PC-9 (cell line): ENCODE measurements at regions not wholly inside any gene's neighbourhood (a gene's known extent, or its start where the extent isn't known, plus 50 kb on each side); places are given as distances from the start of the nearest gene placed in this dataset.
"Not testable (repeated sequence)": the region's sequence is repeated elsewhere in the genome, so short reads cannot be mapped to it uniquely, and the experiment has no call there.

Experiments used
- BruUV-seq: library from RNA; stranded (reverse); fragments of 400-500 nt; replicated peaks from 2 replicates; lab custom pipeline; 2021; lab: Mats Ljungman, UMichigan
- CTCF ChIA-PET: fragments of 300-600 bp; sonication (Branson Sonifier 250); formaldehyde crosslinking; loops from one replicate; lab custom pipeline; 2022; ENCODE audit warnings: antibody characterized with exemption; lab: Charles Lee
- POLR2A ChIA-PET: fragments of 300-600 bp; sonication (Branson Sonifier 250); formaldehyde crosslinking; loops from one replicate; lab custom pipeline; 2022; ENCODE audit warnings: antibody characterized with exemption; ENCODE audit not compliant: unreplicated experiment; lab: Charles Lee
- DNase-seq, 2 experiments: peaks; one replicate each; pipeline versions ENCODE4 v3.0.0 to v3.0.0-alpha.2; 2015 to 2022; ENCODE audit warnings: mixed read lengths in 1 of 2
- H2AFZ ChIP-seq: fragments of 200-600 bp; sonication (generic); 2 replicates; pipeline ENCODE4 v1.8.1; 2017; ENCODE audit warnings: antibody characterized with exemption
- H3F3A ChIP-seq: fragments of 200-600 bp; sonication (generic); 2 replicates; pipeline ENCODE4 v1.8.1; 2017; ENCODE audit warnings: antibody characterized with exemption, mild to moderate bottlenecking, low read depth; ENCODE audit not compliant: insufficient read depth
- H3K27ac ChIP-seq: fragments of 200-600 bp; sonication (generic); 2 replicates; pipeline ENCODE4 v1.6.1; 2016; ENCODE audit warnings: mixed run types
- H3K27me3 ChIP-seq: fragments of 200-600 bp; sonication (generic); 2 replicates; pipeline ENCODE4 v1.6.1; 2016; ENCODE audit warnings: low read depth, mixed run types; ENCODE audit not compliant: insufficient read depth
- H3K36me3 ChIP-seq: fragments of 200-600 bp; sonication (generic); 2 replicates; pipeline ENCODE4 v1.6.1; 2016; ENCODE audit warnings: low read depth, mixed run types
- H3K4me1 ChIP-seq: fragments of 200-600 bp; sonication (generic); replicated peaks from 2 replicates; pipeline ENCODE4 v1.6.1; 2016; ENCODE audit warnings: mixed run types; ENCODE audit not compliant: insufficient read depth
- H3K4me2 ChIP-seq: fragments of 200-600 bp; sonication (generic); 2 replicates; pipeline ENCODE4 v1.6.1; 2017; ENCODE audit warnings: mixed run types
- H3K4me3 ChIP-seq: fragments of 200-600 bp; sonication (generic); 2 replicates; pipeline ENCODE4 v1.6.1; 2016; ENCODE audit warnings: mixed run types
- H3K79me2 ChIP-seq: fragments of 200-600 bp; sonication (generic); 2 replicates; pipeline ENCODE4 v1.6.1; 2017; ENCODE audit warnings: low read depth, mixed run types
- H3K9me2 ChIP-seq: fragments of 200-600 bp; sonication (generic); 2 replicates; pipeline ENCODE4 v1.8.1; 2017; ENCODE audit warnings: mild to moderate bottlenecking; ENCODE audit not compliant: insufficient read depth
- H3K9me3 ChIP-seq: fragments of 200-600 bp; sonication (generic); 2 replicates; pipeline ENCODE4 v1.8.1; 2016; ENCODE audit warnings: low read depth; ENCODE audit not compliant: insufficient read depth
- H4K20me1 ChIP-seq: fragments of 200-600 bp; sonication (generic); 2 replicates; pipeline ENCODE4 v1.8.1; 2017; ENCODE audit not compliant: insufficient read depth
- CTCF ChIP-seq: fragments of 200-600 bp; sonication (generic); conservative IDR thresholded peaks from 2 replicates; pipeline ENCODE4 v1.6.1; 2017; ENCODE audit warnings: mixed run types, antibody characterized with exemption, mild to moderate bottlenecking, moderate library complexity
- EZH2 ChIP-seq: fragments of 200-600 bp; sonication (generic); IDR thresholded peaks from 2 replicates; pipeline ENCODE4 v1.8.0; 2017; ENCODE audit warnings: antibody characterized with exemption, low read depth
- intact Hi-C: fragments of 100-400 bp; cut with micrococcal nuclease; formaldehyde crosslinking; loops from one replicate; pipeline ENCODE4 v1.10.0; 2022; ENCODE audit not compliant: unreplicated experiment

GRCh38 chr5:136736021-136736420 is 370.7 kb upstream of the TRPC7 start:
- H3K4me2 ChIP-seq = no peak overlapping the region
- no peaks in the 10 kb centered on the region; the same call in 1 of the 2 replicates for H3K9me3 ChIP-seq
- H3F3A ChIP-seq = peaks cover 10% of the 10 kb centered on the region
- H3K79me2 ChIP-seq = no peaks in the 10 kb centered on the region
- no TSS peak for BruUV-seq
- no peaks in the 10 kb centered on the region for H3K36me3 ChIP-seq
- no peaks in the 10 kb centered on the region for H3K9me2 ChIP-seq
- ChIA-PET CTCF (no interaction called here), POLR2A (no interaction called here)
- H3K27ac ChIP-seq = no peak overlapping the region
- no peaks in the 10 kb centered on the region for H3K27me3 ChIP-seq
- no peak for DNase-seq
- TF ChIP-seq EZH2 (no peak), CTCF (no peak)
- H3K4me3 ChIP-seq = no peak overlapping the region
- H3K4me1 ChIP-seq = peaks cover 13% of the 10 kb centered on the region
- H2AFZ ChIP-seq = no peak overlapping the region
- no peaks in the 10 kb centered on the region for H4K20me1 ChIP-seq
- intact Hi-C loops = no loop called here

GRCh38 chr5:136735611-136736010 is 370.3 kb upstream of the TRPC7 start:
- H3K4me3 ChIP-seq, H3K9me3 ChIP-seq, H4K20me1 ChIP-seq, H3K79me2 ChIP-seq, H2AFZ ChIP-seq, DNase-seq, POLR2A ChIA-PET, H3K36me3 ChIP-seq, H3K27ac ChIP-seq, H3K27me3 ChIP-seq, CTCF ChIA-PET, BruUV-seq, H3K4me2 ChIP-seq, H3K9me2 ChIP-seq, intact Hi-C loops: not testable (repeated sequence)
- Histone ChIP-seq H3F3A (peaks cover 14% of the 10 kb centered on the region), H3K4me1 (peaks cover 17% of the 10 kb centered on the region)

GRCh38 chr5:136734628-136735027 is 369.3 kb upstream of the TRPC7 start:
- Histone ChIP-seq H3K27ac (no peak overlapping the region), H3K27me3 (no peaks in the 10 kb centered on the region), H3K79me2 (no peaks in the 10 kb centered on the region), H3K4me2 (no peak overlapping the region), H3K36me3 (no peaks in the 10 kb centered on the region), H4K20me1 (no peaks in the 10 kb centered on the region), H3K4me3 (no peak overlapping the region), H3F3A (peaks cover 23% of the 10 kb centered on the region), H3K9me2 (no peaks in the 10 kb centered on the region), H2AFZ (no peak overlapping the region), H3K4me1 (peaks cover 25% of the 10 kb centered on the region), H3K9me3 (no peaks in the 10 kb centered on the region; the same call in 1 of the 2 replicates)
- no TSS peak for BruUV-seq
- intact Hi-C loops = no loop called here
- TF ChIP-seq EZH2 = no peak
- POLR2A ChIA-PET = interaction anchor here (0.6 kb wide), 1 partner anchor 115 kb away, joined by 3 read pairs; no protein-coding TSS in a partner anchor
- DNase-seq = no peak
- CTCF ChIA-PET = interaction anchor here (0.7 kb wide), 1 partner anchor 1007 kb away, joined by 3 read pairs; no protein-coding TSS in a partner anchor

GRCh38 chr5:136732751-136733150 is 367.4 kb upstream of the TRPC7 start:
- Histone ChIP-seq H4K20me1 (no peaks in the 10 kb centered on the region), H2AFZ (no peak overlapping the region), H3K27ac (no peak overlapping the region; the same call in 1 of the 2 replicates), H3K4me1 (peaks cover 37% of the 10 kb centered on the region), H3K4me2 (no peak overlapping the region), H3K36me3 (no peaks in the 10 kb centered on the region), H3K79me2 (no peaks in the 10 kb centered on the region), H3K4me3 (no peak overlapping the region), H3K9me3 (no peaks in the 10 kb centered on the region), H3F3A (peaks cover 30% of the 10 kb centered on the region), H3K27me3 (no peaks in the 10 kb centered on the region), H3K9me2 (no peaks in the 10 kb centered on the region)
- TF ChIP-seq CTCF = no peak
- TF ChIP-seq EZH2 = no peak
- no TSS peak for BruUV-seq
- DNase-seq = no peak
- intact Hi-C loops = no loop called here
- ChIA-PET POLR2A (no interaction called here), CTCF (no interaction called here)
